Activated CD8-positive, alpha-beta memory T cell treated with anti-CD3 and anti-CD28 coated beads, Interleukin-2, amount 50 U/mL, for 1 hour (primary cell): ENCODE measurements at regions not wholly inside any gene's neighbourhood (a gene's known extent, or its start where the extent isn't known, plus 50 kb on each side); places are given as distances from the start of the nearest gene placed in this dataset.

Experiments used
- DNase-seq: peaks from one replicate; pipeline ENCODE4 v3.0.0-alpha.2; 2020; ENCODE audit errors: extremely low read depth

GRCh38 chr3:66744986-66745385 lies 244.2 kb upstream of the LRIG1 start:
- no peak for DNase-seq

- DNase-seq, result no peak
Measured at GRCh38 chr3:66747261-66747660, 246.4 kb upstream of the LRIG1 start.

DNA sequence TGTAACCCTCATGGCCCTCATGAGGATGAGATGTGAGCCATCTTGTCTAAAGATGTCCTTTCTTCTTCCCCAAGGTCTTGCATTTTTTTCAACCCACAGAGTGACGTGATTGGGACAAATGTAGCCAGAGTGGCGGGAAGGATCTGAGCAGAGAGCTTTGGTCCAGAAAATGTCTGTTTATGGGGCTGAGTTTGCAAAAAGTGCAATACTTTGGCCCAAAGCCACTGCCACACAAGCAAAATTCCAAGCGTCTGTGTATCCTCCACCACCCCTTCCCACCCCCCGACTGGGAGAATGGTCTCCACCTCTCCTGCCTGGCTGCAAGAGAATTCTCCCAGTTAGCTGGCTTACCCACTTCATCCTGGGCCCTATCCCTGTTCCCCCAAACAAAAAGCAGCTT lies 246.9 kb upstream of the LRIG1 start:
- no peak for DNase-seq

GRCh38 chr3:66748175-66748876 lies 247.5 kb upstream of the LRIG1 start:
- DNase-seq, result no peak

DNA sequence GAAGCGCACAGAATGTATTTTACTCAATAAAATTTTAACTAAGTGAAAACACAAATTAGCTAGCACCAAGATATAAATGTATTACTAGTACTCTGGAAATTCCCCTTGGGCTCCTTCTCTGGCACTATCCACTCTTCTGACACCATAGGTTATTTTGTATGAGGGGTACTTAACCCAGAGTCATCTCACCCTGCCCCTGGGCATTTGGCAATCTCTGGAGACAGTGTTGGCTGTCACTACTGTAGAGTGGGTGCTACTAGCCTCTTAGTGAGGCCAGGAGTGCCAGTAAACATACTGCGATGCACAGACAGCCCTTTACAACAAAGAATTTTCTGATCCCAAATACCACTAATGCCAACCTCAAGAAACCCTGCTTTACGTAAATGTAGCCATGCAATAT lies 246.3 kb upstream of the KBTBD8 start:
- no peak for DNase-seq

- DNase-seq, result no peak
Measured at GRCh38 chr3:66753670-66754069, 244.4 kb upstream of the KBTBD8 start.

DNA sequence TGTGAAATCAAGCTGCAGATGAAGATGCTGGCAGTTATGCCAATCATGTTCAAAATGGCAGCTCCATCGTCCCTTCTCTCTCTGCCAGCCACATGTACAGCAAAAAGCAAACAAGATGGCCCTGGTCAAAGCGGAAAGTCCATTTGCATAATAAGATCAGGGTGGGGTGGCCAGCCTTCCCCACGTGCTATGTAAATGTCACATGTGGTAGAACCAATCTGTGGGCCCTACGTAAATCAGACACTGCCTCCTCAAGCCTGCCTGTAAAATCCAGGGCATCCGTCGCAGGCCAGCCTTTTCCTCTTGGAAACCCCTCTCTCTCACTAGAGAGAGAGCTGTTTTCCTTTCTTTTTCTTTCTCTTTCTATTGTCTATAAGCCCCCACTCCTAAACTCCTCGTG lies 243.5 kb upstream of the KBTBD8 start:
- no peak for DNase-seq

- no peak for DNase-seq
Measured at GRCh38 chr3:66755924-66756323, 242.2 kb upstream of the KBTBD8 start.

DNA sequence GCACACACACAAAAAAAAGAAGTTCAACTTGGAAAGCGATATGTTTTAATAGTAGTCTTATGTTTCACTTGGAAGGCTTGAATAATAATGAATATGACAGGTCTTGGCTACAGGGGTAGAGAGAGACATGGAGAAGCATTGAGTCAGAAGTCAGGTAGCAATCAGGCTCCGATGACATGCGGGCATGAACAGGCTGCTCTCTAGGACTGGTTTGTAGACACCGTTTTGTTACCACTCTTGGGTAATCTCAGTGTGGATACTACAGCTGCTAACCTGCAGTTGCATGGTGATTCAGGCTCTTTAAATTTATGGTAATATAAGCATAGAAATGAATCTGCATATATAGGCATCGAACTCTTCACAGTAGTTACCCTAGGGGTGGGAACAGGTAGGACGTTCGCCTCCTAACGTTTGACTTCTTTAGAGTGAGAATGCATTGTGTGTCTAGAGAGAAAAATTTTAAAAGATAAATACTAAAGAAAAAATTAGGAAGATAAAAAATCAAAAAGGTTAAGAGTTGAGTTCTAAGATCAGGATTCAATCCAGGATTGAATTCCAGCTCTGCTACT lies 241.6 kb upstream of the KBTBD8 start:
- DNase-seq, result no peak

DNA sequence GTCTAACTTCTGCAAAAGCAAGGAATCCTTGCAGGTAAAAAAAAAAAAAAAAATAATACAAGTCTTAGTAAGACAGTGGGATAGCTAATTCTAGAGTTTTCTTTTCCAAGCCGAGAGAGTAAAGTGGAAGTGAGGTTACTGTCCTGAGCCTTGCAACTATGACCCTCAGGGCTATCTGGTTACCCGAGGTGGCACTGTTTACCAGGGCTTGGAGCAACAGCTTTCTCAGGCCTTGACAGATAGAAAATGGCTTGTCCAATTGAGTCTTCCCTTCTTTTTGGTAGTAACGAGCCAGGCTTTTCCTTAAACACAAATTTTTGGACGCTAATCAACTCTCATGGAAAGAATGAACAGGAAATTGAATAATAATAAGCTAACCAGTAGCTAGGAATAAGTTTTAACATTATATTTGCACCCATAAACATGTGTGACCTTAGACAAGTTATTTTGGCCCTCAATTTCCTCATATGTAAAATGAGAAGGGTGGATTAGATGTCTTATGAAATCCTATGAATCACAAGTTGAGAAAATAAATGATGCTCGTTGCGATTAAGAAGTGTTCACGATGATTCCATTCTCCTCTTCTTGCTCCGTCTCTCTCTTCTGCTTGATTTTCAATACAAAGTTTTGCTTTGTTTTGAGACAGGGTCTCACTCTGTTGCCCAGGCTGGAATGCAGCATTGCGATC lies 236.9 kb upstream of the KBTBD8 start:
- DNase-seq, result no peak

DNA sequence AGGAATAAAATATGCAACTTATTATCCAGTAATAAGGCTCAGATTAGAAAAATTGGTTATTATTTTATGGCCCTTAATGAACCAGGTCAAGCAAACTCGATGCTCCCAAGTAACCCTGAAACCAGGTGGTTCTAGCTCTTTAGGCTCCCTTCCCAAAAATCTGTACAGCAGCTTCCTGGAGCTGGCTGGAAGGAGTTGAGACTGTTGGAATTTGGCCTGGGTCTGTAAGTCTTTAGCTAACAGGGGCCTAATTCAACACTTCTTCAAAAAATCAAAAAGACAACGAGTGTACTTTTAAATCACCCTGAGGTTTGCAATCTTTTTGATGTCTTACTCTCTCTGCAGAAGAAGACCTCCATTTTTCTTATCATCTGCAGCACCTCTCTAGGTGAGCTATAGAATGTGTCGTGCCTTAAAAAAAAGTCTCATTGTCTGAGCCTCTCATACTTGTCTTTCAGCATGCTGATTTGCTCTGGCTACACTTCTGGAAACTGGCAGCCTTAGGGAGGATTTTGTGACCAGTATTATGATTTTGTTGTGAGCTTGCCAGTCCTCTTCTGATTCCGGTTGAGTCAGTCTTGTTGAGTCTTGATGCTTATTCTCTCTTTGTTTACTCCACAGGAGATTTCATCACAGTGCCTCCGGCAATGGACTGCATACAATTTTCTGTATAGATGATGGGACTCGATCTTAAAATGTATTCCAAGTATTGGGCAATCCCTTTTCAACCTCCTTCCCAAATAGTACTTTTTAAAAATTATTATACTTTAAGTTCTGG lies 235.0 kb upstream of the KBTBD8 start:
- no peak for DNase-seq

DNA sequence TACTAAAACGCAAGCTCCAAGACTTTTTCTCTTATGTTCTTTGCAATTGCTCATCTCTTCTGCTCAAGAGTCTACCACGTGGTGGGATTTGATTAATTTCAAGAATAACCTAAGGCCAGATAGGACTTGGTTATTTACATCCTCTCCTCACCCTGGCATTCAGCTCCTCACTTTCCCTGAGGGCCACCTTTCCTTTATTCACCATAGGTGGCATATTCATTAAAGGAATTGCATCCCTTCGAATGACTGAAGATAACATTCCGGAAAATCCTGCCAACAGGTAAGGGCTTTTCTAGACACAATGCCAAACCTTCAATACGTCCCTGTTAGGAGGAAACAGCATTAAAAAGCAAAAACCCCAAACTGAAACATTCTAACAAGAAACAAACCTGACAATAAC lies 220.0 kb upstream of the KBTBD8 start:
- no peak for DNase-seq

- DNase-seq, result no peak
Measured at GRCh38 chr3:66778777-66779176, 219.3 kb upstream of the KBTBD8 start.

GRCh38 chr3:66785191-66785909 lies 212.8 kb upstream of the KBTBD8 start:
- DNase-seq, result no peak

- DNase-seq, result no peak
Measured at GRCh38 chr3:66789580-66790237, 208.4 kb upstream of the KBTBD8 start.

- DNase-seq, result no peak
Measured at GRCh38 chr3:66792086-66792485, 206.0 kb upstream of the KBTBD8 start.

GRCh38 chr3:66795365-66795764 lies 202.7 kb upstream of the KBTBD8 start:
- DNase-seq, result no peak

DNA sequence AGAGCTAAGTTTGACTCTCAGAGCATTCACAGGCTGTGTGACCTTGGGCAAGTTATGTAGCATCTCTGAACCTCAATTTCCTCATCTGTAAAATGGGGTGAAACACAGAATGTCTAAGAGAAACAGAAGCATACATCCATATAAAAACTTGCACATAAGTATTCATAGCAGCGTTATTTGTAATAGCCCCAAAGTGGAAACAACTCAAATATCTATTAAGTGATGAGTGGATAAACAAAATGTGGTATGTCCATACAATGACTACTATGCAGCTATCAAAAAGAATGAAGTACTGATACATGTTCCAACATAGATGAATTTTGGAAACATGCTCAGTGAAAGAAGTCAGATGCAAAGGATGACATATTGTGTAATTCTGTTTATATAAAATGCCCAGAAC lies 201.8 kb upstream of the KBTBD8 start:
- DNase-seq, result no peak

DNA sequence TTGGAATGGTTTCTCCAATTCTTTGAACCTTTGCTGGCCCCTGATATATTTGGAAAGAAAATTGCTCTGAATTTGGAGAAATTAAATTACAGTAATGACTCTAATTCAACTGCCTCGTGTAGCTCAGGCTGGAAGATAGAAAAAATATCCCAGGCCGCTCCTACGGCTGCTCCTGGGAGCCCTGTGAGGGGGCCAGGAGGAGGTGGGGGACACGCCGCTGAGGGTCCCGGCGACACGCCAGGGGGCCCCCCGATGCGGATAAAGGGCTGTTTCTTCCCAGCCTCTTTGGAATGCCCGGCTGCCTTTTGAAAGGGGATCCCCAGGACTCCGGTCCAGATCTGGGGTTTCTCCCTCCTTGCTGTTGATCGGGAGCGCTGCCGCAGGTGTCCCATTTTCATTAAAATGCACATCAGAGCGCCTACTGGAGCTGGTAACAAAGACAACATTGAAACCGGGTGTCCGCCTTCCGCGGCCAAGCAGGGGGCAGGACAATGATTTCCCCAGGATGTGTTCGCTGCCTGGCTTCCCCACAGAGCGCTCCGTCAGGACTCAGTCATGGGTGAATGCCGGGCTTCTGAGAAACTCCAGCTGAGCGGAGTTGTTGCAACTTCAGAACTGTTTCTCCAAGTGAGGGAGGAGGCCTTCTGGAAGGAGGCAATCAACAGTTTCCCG lies 200.1 kb upstream of the KBTBD8 start:
- DNase-seq, result no peak

DNA sequence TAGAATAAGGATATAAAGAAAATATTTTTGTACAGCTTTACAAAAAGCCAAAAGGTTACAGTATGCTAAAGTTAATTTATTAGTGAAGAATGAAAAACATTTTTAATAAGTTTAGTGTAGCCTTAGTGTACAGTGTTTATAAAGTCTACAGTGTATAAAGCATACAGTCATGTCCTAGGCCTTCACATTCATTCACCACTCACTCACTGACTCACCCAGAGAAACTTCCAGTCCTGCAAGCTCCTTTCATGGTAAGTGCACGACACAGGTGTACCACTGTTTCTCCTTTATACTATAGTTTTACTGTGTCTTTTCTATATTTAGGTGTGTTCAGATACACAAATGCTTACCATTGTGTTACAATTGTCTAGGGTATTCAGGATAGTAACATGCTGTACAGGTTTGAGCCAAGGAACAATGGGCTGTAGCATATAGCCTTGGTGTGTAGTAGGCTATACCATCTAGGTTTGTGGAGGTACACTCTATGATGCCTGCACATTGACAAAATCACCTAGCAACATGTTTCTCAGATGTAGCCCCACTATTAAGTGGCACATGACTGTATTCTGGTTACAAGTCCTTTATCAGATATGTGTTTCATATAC lies 197.1 kb upstream of the KBTBD8 start:
- DNase-seq, result no peak
